COR-L47 (cell line): ENCODE measurements at regions not wholly inside any gene's neighbourhood (a gene's known extent, or its start where the extent isn't known, plus 50 kb on each side); places are given as distances from the start of the nearest gene placed in this dataset.
A peak's percentile ranks its signal among the peaks of the same experiment; 100 is the strongest.
"Not testable (repeated sequence)": the region's sequence is repeated elsewhere in the genome, so short reads cannot be mapped to it uniquely, and the experiment has no call there.

ENCODE experiments used
- DNase-seq: peaks from one replicate; lab custom pipeline; 2025; lab: John Stamatoyannopoulos, UW

DNA sequence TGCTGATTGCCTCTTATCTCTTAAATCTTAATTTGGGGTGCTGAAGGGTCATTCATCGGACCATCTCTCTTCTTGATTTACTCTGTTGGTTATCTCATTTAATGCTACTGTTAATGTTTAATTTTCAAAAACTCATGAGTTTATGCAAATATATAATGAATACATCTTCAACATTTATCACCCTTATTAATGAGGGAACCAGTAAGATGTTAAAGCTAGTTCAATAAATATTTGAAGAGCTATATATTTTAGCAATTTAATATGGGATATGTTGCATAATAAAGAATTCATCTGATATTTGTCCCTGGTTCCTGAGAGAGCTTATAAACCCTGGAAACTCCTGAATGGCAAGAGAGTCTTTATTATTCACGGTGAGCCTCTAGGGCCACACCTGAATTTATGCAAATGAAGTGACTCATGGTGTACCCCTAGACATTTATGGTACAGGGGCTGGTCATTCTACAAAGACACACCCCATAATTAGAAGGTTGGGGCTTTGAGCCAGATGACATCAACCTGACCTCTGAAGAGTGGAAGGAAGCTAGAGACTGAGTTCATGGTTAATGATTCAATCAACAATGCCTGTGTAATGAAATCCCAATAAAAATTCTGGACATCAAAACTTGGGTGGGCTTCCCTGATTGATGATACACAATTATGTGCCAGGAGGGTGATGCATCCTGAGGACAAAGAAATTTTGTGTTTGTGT lies 339.5 kb upstream of the ZNF608 start:
- no peak for DNase-seq

DNA sequence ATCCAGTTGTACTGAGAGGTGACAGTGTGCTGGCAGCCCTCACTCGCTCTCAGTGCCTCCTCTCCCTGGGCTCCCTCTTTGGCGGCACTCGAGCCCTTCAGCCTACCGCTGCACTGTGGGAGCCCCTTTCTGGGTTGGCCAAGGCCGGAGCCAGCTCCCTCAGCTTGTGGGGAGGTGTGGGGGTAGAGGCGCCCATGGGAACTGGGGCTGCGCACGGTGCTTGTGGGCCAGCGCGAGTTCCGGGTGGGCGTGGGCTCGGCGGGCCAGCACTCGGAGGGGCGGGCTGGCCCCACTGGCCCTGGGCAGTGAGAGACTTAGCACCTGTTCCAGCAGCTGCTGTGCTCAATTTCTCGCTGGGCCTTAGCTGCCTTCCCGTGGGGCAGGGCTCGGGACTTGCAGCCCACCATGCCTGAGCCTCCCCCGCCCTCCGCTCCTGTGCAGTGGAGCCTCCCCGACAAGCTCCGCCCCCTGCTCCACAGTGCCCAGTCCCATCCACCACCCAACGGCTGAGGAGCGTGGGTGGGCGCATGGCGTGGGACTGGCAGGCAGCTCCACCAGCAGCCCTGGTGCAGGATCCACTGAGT lies 342.2 kb upstream of the ZNF608 start:
- DNase-seq = no peak

DNA sequence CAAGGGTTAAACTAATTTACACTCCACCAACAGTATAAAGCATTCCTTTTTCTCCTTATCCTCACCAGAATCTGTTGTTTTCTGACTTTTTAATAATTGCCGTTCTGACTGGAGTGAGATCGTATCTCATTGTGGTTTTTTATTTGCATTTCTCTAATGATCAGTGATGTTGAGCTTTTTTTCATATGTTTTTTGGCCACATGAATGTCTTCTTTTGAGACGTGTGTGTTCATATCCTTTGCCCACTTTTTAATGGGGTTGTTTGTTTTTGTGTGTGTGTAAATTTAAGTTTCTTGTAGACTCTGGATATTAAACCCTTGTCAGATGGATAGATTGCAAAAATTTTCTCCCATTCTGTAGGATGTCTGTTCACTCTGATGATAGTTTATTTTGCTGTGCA lies 345.7 kb upstream of the ZNF608 start:
- DNase-seq = not testable (repeated sequence)

DNA sequence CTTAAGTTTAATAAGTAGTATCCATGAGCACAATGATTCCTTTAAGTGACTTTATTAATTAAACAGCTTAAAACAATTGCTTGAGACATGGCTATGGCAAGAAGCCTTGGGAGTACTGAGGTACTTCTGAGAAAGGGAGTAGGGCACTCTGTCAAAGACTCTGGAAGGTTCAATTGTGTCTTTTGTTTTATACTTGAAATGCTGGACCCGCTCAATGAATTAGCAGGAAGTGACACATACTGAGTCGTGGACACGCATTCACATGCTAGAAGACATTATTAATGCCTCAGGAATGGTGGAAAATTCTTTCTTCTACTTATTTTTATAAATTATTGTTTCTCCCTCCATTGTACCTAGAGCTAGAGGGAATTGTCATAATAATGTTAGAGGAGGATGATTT lies 347.3 kb upstream of the ZNF608 start:
- no peak for DNase-seq

DNA sequence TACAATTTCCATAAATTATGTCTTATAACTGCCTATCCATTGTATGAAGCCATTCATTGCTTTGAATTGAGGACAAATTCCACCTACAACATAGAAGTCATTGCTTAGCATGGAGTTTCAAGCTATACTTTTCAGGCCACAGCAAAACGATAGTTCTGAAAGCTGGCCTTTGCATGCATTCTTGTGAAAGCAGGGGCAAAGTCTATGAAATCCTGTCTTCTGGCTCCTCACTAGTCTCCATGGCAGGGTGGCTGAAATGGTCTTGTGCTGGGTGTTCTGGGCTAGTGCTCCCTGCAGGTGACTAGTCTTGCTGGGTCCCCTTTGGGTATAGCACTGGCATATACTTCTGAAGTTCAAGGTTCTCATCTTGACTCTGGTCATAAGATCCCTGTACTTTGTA lies 353.9 kb upstream of the ZNF608 start:
- no peak for DNase-seq

DNA sequence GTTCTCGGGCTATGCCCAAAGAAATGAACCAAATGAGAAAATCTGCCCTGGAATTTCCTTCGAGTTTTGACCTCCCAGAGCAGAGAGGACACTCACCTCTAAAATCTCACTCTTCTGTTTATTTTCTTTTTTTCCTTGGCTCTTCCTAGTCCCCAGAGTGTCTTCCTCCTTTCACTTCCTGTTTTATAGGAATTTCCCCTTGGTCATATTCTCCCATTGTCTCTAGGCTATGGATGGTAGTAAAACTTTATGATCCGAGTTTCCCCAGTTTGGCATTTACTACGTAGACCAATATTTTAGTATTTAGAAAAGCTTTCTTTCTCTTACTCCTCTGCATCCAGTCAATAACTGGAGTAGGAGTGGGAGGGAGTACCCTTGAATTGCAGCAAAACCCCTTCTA lies 354.5 kb upstream of the ZNF608 start:
- no peak for DNase-seq

DNA sequence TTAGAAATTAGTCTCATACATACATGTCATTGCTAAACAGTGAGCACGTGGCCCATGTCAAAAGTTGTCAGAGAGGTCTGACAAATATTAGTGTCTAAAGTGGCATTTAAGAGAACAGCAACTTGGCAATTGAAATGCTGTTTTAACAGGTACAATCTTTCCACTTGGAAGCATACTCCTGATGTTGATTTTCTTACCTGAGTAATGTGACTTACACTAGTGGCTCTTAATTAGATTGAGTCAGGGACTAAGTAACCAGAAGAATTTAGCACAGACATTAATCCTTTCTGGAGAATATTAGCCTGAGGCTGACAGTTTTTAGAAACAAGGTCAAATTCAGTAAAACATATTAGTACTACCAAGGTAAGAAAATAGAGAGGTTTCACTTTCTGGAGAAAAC lies 357.0 kb upstream of the ZNF608 start:
- no peak for DNase-seq

DNA sequence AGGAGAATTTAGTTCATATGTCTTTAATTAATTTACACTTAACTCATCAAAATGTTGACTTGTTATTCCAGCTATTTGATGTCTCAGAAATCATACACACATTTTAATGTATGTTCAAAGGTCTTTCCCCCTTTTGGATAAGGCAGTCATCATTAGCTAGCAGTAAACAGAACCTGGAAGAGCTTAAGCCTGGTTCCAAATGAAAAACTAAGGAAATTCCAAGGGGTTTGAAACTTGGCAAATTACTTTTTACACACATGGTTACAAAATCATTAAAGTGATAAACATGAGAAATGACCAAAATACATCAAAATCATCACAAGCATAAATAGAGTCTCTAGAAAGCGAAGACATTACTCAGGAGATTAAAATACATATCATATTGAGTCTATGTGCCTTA lies 359.8 kb upstream of the ZNF608 start:
- no peak for DNase-seq

DNA sequence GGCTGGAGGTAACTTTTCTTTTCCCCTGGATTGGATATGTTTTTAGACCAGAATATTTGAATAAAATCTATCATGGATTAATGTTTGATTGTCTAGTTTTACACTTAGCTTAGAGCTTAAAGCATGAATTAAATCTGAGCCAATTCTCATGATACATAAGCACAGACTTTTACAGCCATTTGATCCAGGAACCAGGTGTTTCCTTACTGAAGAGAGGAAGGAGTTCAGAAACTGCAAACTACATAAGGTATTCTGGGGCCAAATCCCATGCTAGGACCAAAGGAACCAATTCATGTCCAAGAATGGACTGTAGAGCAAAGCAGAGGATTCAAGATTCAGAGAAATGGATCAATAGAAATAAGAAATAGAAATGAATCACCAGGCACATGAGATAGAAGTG lies 360.4 kb upstream of the ZNF608 start:
- no peak for DNase-seq

DNA sequence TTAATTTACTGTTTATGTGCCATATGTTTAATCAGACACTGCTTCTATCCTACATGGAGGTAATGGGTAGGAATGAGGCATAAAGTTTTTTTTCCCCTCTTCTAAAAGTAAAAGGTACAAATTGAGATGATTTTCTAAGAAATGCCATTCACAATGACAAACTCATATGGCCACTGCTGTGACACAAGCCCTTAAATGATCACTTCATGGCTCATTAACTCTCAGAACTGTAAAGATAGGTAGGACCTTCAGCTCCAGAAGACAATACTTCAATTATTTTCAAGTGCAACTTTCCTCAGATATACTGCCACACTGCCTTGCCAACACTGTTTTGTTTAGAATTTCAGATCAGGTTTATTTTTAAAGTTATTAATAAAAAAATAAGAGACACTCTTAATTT lies 362.9 kb upstream of the ZNF608 start:
- peak; percentile 15 for DNase-seq

DNA sequence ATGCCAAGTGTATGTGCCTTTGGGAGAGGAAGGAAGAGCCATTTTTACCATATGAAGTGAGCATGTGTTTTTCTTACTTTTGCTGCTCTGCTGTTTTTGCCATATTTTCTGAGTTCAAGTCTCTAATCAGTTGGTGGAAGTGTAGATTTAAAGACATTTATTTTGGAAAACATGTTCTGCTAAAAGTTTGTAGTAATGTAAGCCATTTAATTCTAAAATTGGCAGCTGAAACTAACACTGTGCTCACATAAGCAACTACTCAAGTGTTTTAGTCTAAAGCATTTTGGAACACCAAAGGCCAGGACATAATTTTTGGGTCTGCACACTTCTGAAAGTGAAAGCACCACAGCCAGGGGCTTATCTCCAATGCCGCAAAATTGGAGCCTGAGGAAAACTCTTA lies 363.4 kb upstream of the ZNF608 start:
- DNase-seq = no peak

DNA sequence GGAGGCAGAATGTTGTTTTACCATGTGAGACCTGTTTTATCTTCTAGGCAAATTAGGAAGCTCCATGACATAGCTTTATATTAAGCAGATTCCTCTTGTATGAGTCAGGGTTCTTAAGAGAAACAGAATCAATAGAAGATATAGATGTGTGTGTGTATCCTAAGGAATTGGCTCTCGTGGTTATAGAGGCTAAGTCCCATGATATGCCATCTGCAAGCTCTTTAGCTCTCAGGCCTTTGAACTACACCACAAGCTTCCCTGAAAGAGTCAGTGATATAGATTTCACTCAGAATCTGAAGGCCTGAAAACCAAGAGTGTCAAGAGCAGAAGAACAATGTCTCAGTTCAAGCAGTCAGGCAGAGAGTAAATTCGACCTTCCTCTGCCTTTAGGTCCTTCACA lies 365.8 kb upstream of the ZNF608 start:
- no peak for DNase-seq

DNA sequence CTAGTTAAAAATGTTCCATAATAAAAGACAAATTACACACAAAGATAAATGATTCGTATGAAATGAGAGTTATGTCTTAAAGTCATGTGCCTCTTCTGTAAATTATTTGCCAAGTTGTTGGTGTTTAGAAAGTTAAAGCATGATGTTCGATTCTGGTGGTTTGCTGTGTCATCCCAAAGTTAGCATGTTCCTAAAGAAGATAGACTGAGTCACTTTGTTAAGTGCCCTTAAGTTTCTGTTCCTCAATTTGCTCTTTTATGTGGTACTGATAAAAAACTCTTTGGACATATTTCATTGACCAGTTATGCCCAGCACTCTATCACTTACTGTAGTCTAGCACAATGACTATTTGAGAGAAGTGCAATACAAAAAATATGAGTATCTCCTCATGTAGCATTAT lies 366.9 kb upstream of the ZNF608 start:
- DNase-seq = no peak

DNA sequence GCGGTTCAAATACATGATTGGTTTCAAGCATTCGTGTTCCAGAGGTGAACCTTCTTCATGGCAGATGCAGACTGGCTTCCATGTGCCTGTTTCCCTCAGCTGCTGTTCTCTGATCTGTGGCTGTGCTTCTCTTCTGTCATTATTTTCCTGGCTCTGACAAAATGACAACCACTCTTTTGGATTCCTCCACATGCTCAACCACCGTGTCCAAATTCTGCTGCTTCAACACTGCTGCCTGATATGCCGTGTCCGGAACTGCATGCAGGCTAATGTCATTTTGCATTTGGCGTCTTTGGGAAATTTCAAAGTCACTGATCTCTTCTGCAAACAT lies 368.7 kb upstream of the ZNF608 start:
- no peak for DNase-seq

DNA sequence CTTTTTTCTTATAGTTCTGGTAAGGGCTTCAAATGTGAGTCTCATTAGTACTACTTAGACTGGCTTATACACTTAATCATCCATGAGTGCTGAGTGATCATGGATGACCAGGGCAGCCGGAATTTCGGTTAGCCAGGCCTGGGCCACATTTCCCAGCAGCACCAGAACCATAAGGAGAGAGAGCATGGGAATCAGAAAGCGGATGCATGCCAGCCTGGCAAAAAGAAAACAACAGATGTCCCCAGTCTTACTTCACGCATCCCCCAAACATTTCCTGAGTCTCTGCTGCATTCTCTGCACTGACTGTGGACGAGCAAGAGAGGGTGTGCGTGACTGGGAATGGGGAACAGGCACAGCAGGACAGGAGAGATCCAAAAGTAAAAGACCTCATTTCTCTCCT lies 371.1 kb upstream of the ZNF608 start:
- DNase-seq = no peak

DNA sequence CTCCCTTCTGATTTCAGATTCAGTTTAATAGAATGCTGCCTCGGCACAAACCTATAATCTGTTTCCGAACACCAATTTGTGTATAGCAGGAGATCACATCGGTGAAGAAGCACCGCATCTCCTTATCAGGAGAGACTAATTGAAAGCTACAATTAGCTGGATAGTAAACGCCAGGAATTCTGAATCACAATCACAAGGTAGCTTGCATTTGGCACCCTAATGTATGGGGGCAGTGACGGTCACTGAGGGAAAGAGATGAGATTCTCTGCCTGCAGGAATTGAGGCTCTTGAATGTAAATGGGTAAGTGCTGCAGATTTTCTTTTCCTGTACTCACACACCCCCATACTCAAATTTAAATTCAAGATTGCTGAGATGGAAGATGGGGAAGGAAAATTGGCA lies 373.6 kb upstream of the ZNF608 start:
- DNase-seq = no peak

DNA sequence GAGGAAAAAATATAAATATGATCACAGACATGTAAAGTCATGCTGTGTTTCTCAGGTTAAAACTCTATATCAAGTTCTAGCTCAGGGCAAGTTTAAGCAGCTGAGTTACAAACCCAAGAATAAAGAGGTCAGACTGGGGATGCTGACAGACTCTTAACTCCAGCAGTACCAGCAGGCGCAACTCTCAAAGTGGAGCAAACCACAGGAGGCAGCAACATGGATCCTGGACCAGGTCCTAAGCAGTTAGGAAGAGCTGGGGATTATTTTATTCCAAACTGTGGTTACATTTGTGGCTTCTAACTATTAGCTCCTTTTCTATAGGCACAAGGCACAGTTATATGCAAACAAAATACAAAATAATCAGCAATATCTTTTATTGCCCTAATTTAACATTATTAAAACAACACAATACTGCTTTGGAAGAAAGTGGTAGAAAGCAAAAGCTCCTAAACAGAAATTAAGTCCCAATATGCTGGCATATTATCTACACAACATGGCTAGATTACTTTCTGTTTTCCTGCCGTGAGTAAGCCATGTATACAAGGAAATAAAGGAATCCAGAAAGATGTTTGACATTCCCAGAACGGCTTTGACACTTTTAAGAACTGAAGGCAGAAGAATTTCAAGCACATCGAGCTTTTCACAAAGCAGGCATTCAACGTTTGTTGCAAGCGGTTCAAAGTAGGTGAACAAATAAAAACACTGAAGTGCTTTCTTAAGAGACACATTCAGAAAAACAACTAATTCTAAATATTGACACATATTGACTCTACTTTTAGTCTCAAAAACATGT lies 378.8 kb upstream of the ZNF608 start:
- no peak for DNase-seq

DNA sequence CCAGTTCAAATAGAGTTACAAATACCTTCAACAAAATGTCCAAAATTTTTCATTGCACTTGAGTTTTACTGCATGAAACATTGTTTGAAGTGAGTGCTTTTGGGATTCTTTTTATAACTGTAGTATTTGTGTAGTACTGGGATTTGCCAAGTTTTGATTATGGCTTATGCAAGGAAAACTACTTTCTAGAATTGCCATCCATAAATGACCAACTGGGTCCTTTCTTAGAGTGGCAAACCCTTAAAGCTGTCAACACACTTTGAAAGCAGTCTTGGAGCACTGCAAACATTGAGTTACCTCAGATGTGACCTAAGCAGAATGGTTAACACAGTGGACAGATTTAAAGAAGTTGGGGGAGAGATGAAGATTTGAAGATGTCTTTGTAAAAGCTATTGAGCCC lies 379.6 kb upstream of the ZNF608 start:
- no peak for DNase-seq

DNA sequence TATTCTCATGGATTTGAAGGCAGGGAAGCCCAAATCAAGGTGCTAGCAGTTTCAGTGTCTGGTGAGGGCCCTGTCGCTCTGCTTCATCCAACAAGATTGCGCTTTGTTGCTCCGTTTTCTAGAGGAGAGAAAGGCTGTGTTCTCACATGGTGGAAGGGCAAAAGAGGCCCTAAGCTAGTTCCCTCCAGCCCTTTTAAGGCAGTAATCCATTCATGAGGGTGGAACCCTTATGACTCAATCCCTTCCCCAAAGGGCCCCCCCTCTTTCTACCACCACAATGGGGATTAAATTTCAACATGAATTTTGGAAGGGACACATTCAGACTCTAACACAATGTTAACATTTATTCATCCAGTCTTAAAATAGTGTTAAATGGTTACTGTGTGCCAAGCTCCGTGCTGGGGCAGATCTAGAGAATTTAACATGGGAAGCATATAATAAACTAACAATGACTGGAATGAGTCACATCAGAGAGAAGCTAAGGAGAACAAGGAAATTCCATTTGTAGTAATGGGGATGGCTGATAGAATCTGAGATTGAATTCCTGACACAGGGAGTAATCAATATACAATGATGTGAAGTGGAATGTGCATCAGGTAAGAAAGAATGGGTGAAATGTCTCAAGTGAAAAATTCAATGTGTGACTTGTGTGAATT lies 382.8 kb upstream of the ZNF608 start:
- no peak for DNase-seq

DNA sequence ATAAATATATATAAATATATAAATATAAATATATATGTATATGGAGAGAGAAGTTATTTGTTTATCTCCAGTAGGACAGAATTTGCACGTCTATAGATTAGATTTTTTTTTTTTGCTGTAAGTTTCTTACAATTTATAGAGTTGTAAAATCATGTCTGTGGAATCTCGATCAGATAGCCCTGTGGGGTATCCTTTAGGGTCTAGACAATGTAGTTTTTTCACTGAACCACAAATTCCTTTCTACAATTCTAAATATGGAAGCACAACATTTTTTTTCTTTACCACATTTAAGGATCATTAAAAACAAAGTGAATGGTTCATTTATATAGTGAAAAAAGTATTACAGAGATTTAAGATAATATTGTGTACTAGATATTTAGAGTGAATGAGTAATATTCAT lies 384.2 kb upstream of the ZNF608 start:
- DNase-seq = no peak

DNA sequence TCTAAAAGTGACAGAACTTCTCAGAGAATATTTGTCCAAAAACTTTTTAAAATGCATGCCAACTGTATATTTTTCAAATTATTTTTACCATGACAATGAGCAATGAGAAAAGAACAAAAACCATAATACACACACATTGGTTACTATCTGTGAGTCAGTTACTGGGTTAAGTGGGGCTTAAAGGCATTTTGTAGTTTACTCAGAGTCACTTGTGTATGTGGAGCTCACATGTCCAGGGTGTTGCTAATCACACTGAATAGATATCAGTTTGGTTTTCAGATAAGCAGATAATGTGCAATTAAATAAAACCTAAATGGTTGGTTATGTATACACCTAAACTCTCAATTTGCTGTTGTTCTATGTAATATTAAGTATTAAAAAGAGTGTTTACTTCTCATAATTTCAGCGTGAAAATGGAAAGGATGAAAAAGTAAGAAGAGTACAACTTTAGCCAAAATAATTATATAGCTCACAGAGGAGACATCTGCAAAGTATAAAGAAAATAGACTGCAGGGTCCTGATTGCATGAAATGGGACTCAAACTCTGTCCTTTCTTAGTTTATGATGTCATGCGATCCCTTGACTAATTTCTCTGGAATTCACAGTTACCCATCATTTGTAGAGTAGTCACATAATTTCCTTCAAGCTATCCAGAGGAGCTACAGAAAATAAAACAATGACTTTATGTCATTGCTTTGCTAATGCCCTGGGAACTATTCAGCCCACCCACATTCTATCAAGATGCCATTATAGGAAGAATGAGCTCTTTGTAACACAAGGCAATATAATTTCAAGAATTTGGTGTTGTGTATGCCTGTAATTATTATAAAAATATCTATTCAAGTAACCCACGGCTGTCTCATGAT lies 388.0 kb upstream of the ZNF608 start:
- no peak for DNase-seq

DNA sequence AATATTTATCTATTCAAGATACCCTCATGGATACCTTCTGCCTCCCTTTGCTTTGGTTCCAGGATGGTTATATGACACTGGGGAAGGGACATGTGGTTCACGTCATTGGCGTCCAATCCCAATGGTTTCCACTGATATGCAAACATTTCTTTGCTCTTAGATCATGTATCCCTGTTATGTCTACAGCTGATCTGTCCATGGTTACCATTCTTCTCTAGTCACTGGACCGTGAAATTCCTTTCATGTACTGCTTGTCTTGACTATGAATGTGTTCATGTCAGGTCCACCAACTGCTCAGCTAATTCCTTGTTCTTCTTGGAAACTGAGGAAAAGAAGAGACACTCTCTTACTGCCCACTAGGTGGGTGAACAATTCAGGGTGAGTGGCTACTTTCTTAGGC lies 391.1 kb upstream of the ZNF608 start:
- DNase-seq = no peak
